ENCODE measurements at regions not wholly inside any gene's neighbourhood (a gene's known extent, or its start where the extent isn't known, plus 50 kb on each side); places are given as distances from the start of the nearest gene placed in this dataset.

- H3K79me2 ChIP-seq (ENCODE audit: control insufficient read depth, insufficient read depth, low read length): no peaks in the 10 kb centered on the region
- no CpG with 5 or more reads among the region's 2 CpGs for WGBS (ENCODE audit: insufficient coverage)
- peaks cover 0 to 16% (median 0%) of the 10 kb centered on the region in 3 donors for H3K9me3 ChIP-seq (ENCODE audit: control extremely low read depth in 1 of 3, control insufficient read depth in 2 of 3, insufficient read depth in 1 of 3, low read length in 2 of 3)
- ATAC-seq (ENCODE audit: low read depth) (no peak), DNase-seq (no peak)
- Mint-ChIP-seq H3K4me3 (no peak overlapping the region), H3K9me3 (ENCODE audit: insufficient read depth) (no peaks in the 10 kb centered on the region), H3K4me1 (no peaks in the 10 kb centered on the region), H3K27me3 (no peaks in the 10 kb centered on the region), H3K27ac (no peak overlapping the region)
- H3K27me3 ChIP-seq (replicated peaks in 1 of 4; ENCODE audit: control extremely low read depth in 1 of 4, control insufficient read depth in 3 of 4, insufficient read depth in 4 of 4, low read length in 3 of 4): no peaks in the 10 kb centered on the region
- CTCF ChIA-PET: no interaction called here
- POLR2A ChIA-PET: no interaction called here
- no peak overlapping the region for H3K9ac ChIP-seq (ENCODE audit: low read length)
- no peaks in the 10 kb centered on the region for H3K36me3 ChIP-seq (replicated peaks in 1 of 2; ENCODE audit: control extremely low read depth in 1 of 2, control insufficient read depth in 1 of 2, extremely low read depth in 1 of 2, insufficient read depth in 2 of 2, low read length in 1 of 2)
- no peak overlapping the region for H3K4me3 ChIP-seq (ENCODE audit: control extremely low read depth in 1 of 5, extremely low read depth in 1 of 5, insufficient read depth in 1 of 5, low read depth in 2 of 5, low read length in 4 of 5)
- no peak for TF ChIP-seq CTCF (IDR thresholded peaks at IDR 0.05)
- no peak for TF ChIP-seq EZH2 (IDR thresholded peaks at IDR 0.05; ENCODE audit: borderline replicate concordance, insufficient read depth, low read depth, low read length, poor library complexity, severe bottlenecking)
- H2AFZ ChIP-seq (ENCODE audit: insufficient read depth, low read depth, low read length, poor library complexity, severe bottlenecking): no peak overlapping the region
- no peak overlapping the region for H3K27ac ChIP-seq (ENCODE audit: low read length in 2 of 2)
- no peaks in the 10 kb centered on the region for H4K20me1 ChIP-seq (ENCODE audit: control insufficient read depth, insufficient read depth, low read length, poor library complexity, severe bottlenecking)
- intact Hi-C loops (cut with micrococcal nuclease): no loop called here
- H3K4me1 ChIP-seq (ENCODE audit: control insufficient read depth in 2 of 2, insufficient read depth in 2 of 2, low read length in 2 of 2): no peaks in the 10 kb centered on the region
- H3K4me2 ChIP-seq (replicated peaks; ENCODE audit: low read depth, low read length, poor library complexity, severe bottlenecking): no peak overlapping the region
Measured at GRCh38 chr4:12880844-12881243, 603.3 kb downstream of the RAB28 start.

GRCh38 chr4:12879496-12879895, 604.6 kb downstream of the RAB28 start:
- H2AFZ ChIP-seq (ENCODE audit: insufficient read depth, low read depth, low read length, poor library complexity, severe bottlenecking): no peak overlapping the region
- WGBS (ENCODE audit: insufficient coverage): 69% methylated on average over 3 of the region's 5 CpGs
- H3K36me3 ChIP-seq (replicated peaks in 1 of 2; ENCODE audit: control extremely low read depth in 1 of 2, control insufficient read depth in 1 of 2, extremely low read depth in 1 of 2, insufficient read depth in 2 of 2, low read length in 1 of 2): no peaks in the 10 kb centered on the region
- ChIA-PET POLR2A (no interaction called here), CTCF (no interaction called here)
- no peak overlapping the region for H3K4me3 Mint-ChIP-seq
- H3K27ac Mint-ChIP-seq: no peak overlapping the region
- no peaks in the 10 kb centered on the region for H4K20me1 ChIP-seq (ENCODE audit: control insufficient read depth, insufficient read depth, low read length, poor library complexity, severe bottlenecking)
- H3K9me3 ChIP-seq (ENCODE audit: control extremely low read depth in 1 of 3, control insufficient read depth in 2 of 3, insufficient read depth in 1 of 3, low read length in 2 of 3): peaks cover 0 to 8% (median 0%) of the 10 kb centered on the region in 3 donors
- H3K4me1 ChIP-seq (ENCODE audit: control insufficient read depth in 2 of 2, insufficient read depth in 2 of 2, low read length in 2 of 2): no peaks in the 10 kb centered on the region
- no peaks in the 10 kb centered on the region for H3K27me3 Mint-ChIP-seq
- H3K27me3 ChIP-seq (replicated peaks in 1 of 4; ENCODE audit: control extremely low read depth in 1 of 4, control insufficient read depth in 3 of 4, insufficient read depth in 4 of 4, low read length in 3 of 4): no peaks in the 10 kb centered on the region
- no peaks in the 10 kb centered on the region for H3K9me3 Mint-ChIP-seq (ENCODE audit: insufficient read depth)
- no peak overlapping the region for H3K9ac ChIP-seq (ENCODE audit: low read length)
- no peak overlapping the region for H3K4me2 ChIP-seq (replicated peaks; ENCODE audit: low read depth, low read length, poor library complexity, severe bottlenecking)
- no peaks in the 10 kb centered on the region for H3K79me2 ChIP-seq (ENCODE audit: control insufficient read depth, insufficient read depth, low read length)
- no peak overlapping the region for H3K27ac ChIP-seq (ENCODE audit: low read length in 2 of 2)
- H3K4me1 Mint-ChIP-seq: no peaks in the 10 kb centered on the region
- no peak for ATAC-seq (ENCODE audit: low read depth)
- H3K4me3 ChIP-seq (ENCODE audit: control extremely low read depth in 1 of 5, extremely low read depth in 1 of 5, insufficient read depth in 1 of 5, low read depth in 2 of 5, low read length in 4 of 5): no peak overlapping the region
- intact Hi-C loops (cut with micrococcal nuclease): no loop called here
- TF ChIP-seq CTCF (IDR thresholded peaks at IDR 0.05) (no peak), EZH2 (IDR thresholded peaks at IDR 0.05; ENCODE audit: borderline replicate concordance, insufficient read depth, low read depth, low read length, poor library complexity, severe bottlenecking) (no peak)
- no peak for DNase-seq

Data from B cell (primary cell).